GM23338 (cell line): ENCODE measurements at regions not wholly inside any gene's neighbourhood (a gene's known extent, or its start where the extent isn't known, plus 50 kb on each side); places are given as distances from the start of the nearest gene placed in this dataset.

ENCODE experiments used
- ATAC-seq: fragments of 200-7000 bp; cut with Tn5 transposase; 3 replicates; pipeline ENCODE4 v1.9.1; 2020
- DNase-seq: peaks from one replicate; pipeline ENCODE4 v3.0.0-alpha.2; 2015; ENCODE audit warnings: low spot score
- H2AFZ ChIP-seq: fragments of 200-600 bp; sonication (generic); 2 replicates; pipeline ENCODE4 v1.8.0; 2016; ENCODE audit warnings: antibody characterized with exemption, mild to moderate bottlenecking, moderate library complexity
- H3F3A ChIP-seq: fragments of 200-600 bp; sonication (generic); replicated peaks from 2 replicates; pipeline ENCODE4 v1.8.0; 2017; ENCODE audit warnings: antibody characterized with exemption, mixed run types, low read depth
- H3K27ac ChIP-seq: fragments of 200-600 bp; sonication (generic); 2 replicates; pipeline ENCODE4 v1.6.1; 2016; ENCODE audit warnings: low read depth
- H3K27me3 ChIP-seq: fragments of 200-600 bp; sonication (generic); 2 replicates; pipeline ENCODE4 v1.8.0; 2016; ENCODE audit warnings: mild to moderate bottlenecking, mixed run types, moderate library complexity; ENCODE audit not compliant: insufficient read depth
- H3K36me3 ChIP-seq: fragments of 200-600 bp; sonication (generic); 2 replicates; pipeline ENCODE4 v1.8.0; 2016; ENCODE audit warnings: mild to moderate bottlenecking; ENCODE audit not compliant: insufficient read depth
- H3K4me1 ChIP-seq: fragments of 200-600 bp; sonication (generic); 2 replicates; pipeline ENCODE4 v1.8.0; 2016; ENCODE audit warnings: mild to moderate bottlenecking, moderate library complexity; ENCODE audit not compliant: insufficient read depth
- H3K4me2 ChIP-seq: fragments of 200-600 bp; sonication (generic); 2 replicates; pipeline ENCODE4 v1.7.1; 2017; ENCODE audit warnings: mixed run types
- H3K4me3 ChIP-seq: fragments of 200-600 bp; sonication (generic); 2 replicates; pipeline ENCODE4 v1.6.1; 2016; ENCODE audit warnings: mixed run types
- H3K79me2 ChIP-seq: fragments of 200-600 bp; sonication (generic); replicated peaks from 2 replicates; pipeline ENCODE4 v1.8.0; 2017; ENCODE audit warnings: mild to moderate bottlenecking; ENCODE audit not compliant: insufficient read depth
- H3K9me2 ChIP-seq: fragments of 200-600 bp; sonication (generic); 2 replicates; pipeline ENCODE4 v1.8.0; 2017; ENCODE audit not compliant: insufficient read depth
- H4K20me1 ChIP-seq: fragments of 200-600 bp; sonication (generic); replicated peaks from 2 replicates; pipeline ENCODE4 v1.8.0; 2017; ENCODE audit warnings: mild to moderate bottlenecking; ENCODE audit not compliant: insufficient read depth
- H3K27ac Mint-ChIP-seq: 2 replicates; pipeline ENCODE4 v1.8.0; 2020; ENCODE audit warnings: inconsistent platforms, mild to moderate bottlenecking, moderate library complexity, mixed read lengths
- H3K27me3 Mint-ChIP-seq: 3 replicates; pipeline ENCODE4 v1.8.0; 2022; ENCODE audit warnings: low read depth, mild to moderate bottlenecking, moderate library complexity, mixed read lengths, inconsistent platforms; ENCODE audit not compliant: insufficient read depth, poor library complexity
- H3K36me3 Mint-ChIP-seq: 3 replicates; pipeline ENCODE4 v1.8.0; 2021; ENCODE audit warnings: low read depth, mild to moderate bottlenecking, inconsistent platforms, moderate library complexity, mixed read lengths
- H3K4me1 Mint-ChIP-seq: 3 replicates; pipeline ENCODE4 v1.8.0; 2020; ENCODE audit warnings: mild to moderate bottlenecking, inconsistent platforms, mixed read lengths
- H3K4me3 Mint-ChIP-seq: 3 replicates; pipeline ENCODE4 v1.8.0; 2021; ENCODE audit warnings: moderate library complexity, mild to moderate bottlenecking, inconsistent platforms, mixed read lengths
- H3K9me3 Mint-ChIP-seq: 3 replicates; pipeline ENCODE4 v1.8.0; 2020; ENCODE audit warnings: moderate library complexity, mild to moderate bottlenecking, inconsistent platforms, mixed read lengths
- CREB1 ChIP-seq: fragments of 250-450 bp; sonication (Bioruptor Pico); IDR thresholded peaks from 2 replicates; pipeline ENCODE4 v1.5.0; 2020; ENCODE audit warnings: low read depth, mild to moderate bottlenecking, moderate library complexity
- CTCF ChIP-seq, 2 experiments: fragments of 200-600 bp in 1 of 2; sonication (generic) in 1 of 2; conservative IDR thresholded peaks; 2 replicates each; pipeline versions ENCODE4 v1.5.1 to v1.6.1; 2016 to 2017; ENCODE audit warnings: antibody characterized with exemption in 2 of 2, low read depth in 2 of 2, mild to moderate bottlenecking in 2 of 2, moderate library complexity in 1 of 2
- ETS1 ChIP-seq: IDR thresholded peaks from 2 replicates; pipeline ENCODE4 v1.6.1; 2016; ENCODE audit warnings: antibody characterized with exemption
- EZH2 ChIP-seq: fragments of 200-600 bp; sonication (generic); IDR thresholded peaks from one replicate; pipeline ENCODE4 v1.8.0; 2017; ENCODE audit warnings: antibody characterized with exemption, mild to moderate bottlenecking, low read depth; ENCODE audit not compliant: unreplicated experiment
- EZH2phosphoT487 ChIP-seq: fragments of 200-600 bp; sonication (generic); IDR thresholded peaks from one replicate; pipeline ENCODE4 v1.8.1; 2018; ENCODE audit warnings: antibody characterized with exemption; ENCODE audit not compliant: unreplicated experiment
- JUNB ChIP-seq: IDR thresholded peaks from one replicate; pipeline ENCODE4 v1.6.1; 2016; ENCODE audit warnings: antibody characterized with exemption; ENCODE audit not compliant: unreplicated experiment
- NANOG ChIP-seq: IDR thresholded peaks from 2 replicates; pipeline ENCODE4 v1.6.1; 2016; ENCODE audit warnings: antibody characterized with exemption, borderline replicate concordance
- POLR2AphosphoS5 ChIP-seq: IDR thresholded peaks from 2 replicates; pipeline ENCODE4 v1.6.1; 2016; ENCODE audit warnings: antibody characterized with exemption, low read depth
- REST ChIP-seq: IDR thresholded peaks from one replicate; pipeline ENCODE4 v1.6.1; 2018; ENCODE audit warnings: antibody characterized with exemption; ENCODE audit not compliant: unreplicated experiment
- STAT1 ChIP-seq: IDR thresholded peaks from one replicate; pipeline ENCODE4 v1.6.1; 2016; ENCODE audit warnings: antibody characterized with exemption; ENCODE audit not compliant: unreplicated experiment
- ZNF114 ChIP-seq: fragments of 250-450 bp; sonication (Bioruptor Pico); IDR thresholded peaks from 2 replicates; pipeline ENCODE4 v1.5.0; 2020; ENCODE audit warnings: mild to moderate bottlenecking, moderate library complexity
- ZNF331 ChIP-seq: fragments of 250-450 bp; sonication (Bioruptor Pico); IDR thresholded peaks from 2 replicates; pipeline ENCODE4 v1.5.0; 2020; ENCODE audit warnings: low read depth, mild to moderate bottlenecking, moderate library complexity
- ZNF462 ChIP-seq: fragments of 250-450 bp; sonication (Bioruptor Pico); IDR thresholded peaks from 2 replicates; pipeline ENCODE4 v1.5.0; 2020; ENCODE audit warnings: mild to moderate bottlenecking, moderate library complexity

GRCh38 chr4:189121336-189121735 lies 819.3 kb upstream of the FRG1 start:
- Histone ChIP-seq H3K4me1 (no peaks in the 10 kb centered on the region), H3K4me3 (no peak overlapping the region), H2AFZ (no peak overlapping the region), H3K9me2 (no peaks in the 10 kb centered on the region), H3K27ac (no peak overlapping the region), H3F3A (no peaks in the 10 kb centered on the region), H3K79me2 (no peaks in the 10 kb centered on the region), H3K4me2 (no peak overlapping the region), H3K27me3 (no peaks in the 10 kb centered on the region), H4K20me1 (no peaks in the 10 kb centered on the region), H3K36me3 (no peaks in the 10 kb centered on the region; the same call in 1 of the 2 replicates)
- Mint-ChIP-seq H3K27me3 (no peaks in the 10 kb centered on the region), H3K4me3 (no peak overlapping the region), H3K9me3 (peaks cover 5% of the 10 kb centered on the region; the same call in 2 of the 3 replicates), H3K36me3 (peaks cover 9% of the 10 kb centered on the region; the same call in 2 of the 3 replicates), H3K4me1 (peaks cover 8% of the 10 kb centered on the region; the same call in 1 of the 3 replicates), H3K27ac (no peak overlapping the region)
- ATAC-seq, result no peak
- TF ChIP-seq NANOG (no peak), CTCF (conservative IDR thresholded peaks at IDR 0.05; ENCODE audit: low read depth in 2 of 2) (no peak), EZH2phosphoT487 (no peak), POLR2AphosphoS5 (no peak), EZH2 (no peak), REST (no peak), CREB1 (CRISPR knock-in tag) (no peak), ZNF462 (CRISPR knock-in tag) (no peak), ETS1 (no peak), STAT1 (no peak), ZNF114 (CRISPR knock-in tag) (no peak), JUNB (no peak), ZNF331 (CRISPR knock-in tag) (no peak)
- no peak for DNase-seq
